Epithelial cell of esophagus (primary cell): ENCODE measurements at regions not wholly inside any gene's neighbourhood (a gene's known extent, or its start where the extent isn't known, plus 50 kb on each side); places are given as distances from the start of the nearest gene placed in this dataset.

ENCODE experiments used
- DNase-seq: peaks from one replicate; pipeline ENCODE4 v3.0.0; 2010; ENCODE audit warnings: low read depth
- H3K4me3 ChIP-seq: 2 replicates; pipeline ENCODE4 v1.5.1; 2011; ENCODE audit warnings: mild to moderate bottlenecking, low read length, control low read depth
- TF ChIP-seq, protein P1 (sequence below): IDR thresholded peaks from 2 replicates; pipeline ENCODE4 v1.5.1; 2011; ENCODE audit warnings: low read depth, mild to moderate bottlenecking, low read length, control low read depth, inconsistent platforms; ENCODE audit not compliant: insufficient read depth; ENCODE audit errors: missing control alignments

DNA sequence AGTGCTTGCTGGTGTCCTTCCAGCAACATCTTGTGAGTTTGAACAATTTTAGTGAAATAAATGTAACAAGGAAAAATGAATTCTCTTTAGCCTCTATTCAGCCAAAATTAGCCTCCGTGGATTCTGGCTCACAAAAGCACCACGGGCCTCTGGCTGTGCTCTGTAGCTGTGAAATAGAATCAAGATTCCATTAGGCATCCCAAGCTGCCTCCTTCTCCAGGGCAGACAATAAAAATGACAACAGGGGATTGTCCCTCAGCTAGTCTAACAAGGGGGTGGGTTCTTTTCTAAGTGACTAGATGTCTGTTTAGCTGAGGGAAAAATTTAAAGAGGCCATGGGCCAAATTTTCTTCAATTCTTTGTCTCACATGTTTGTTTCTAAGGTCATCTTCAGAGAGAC is 254.7 kb upstream of the FIGN start:
- H3K4me3 ChIP-seq: no peak overlapping the region
- no peak for DNase-seq
- TF ChIP-seq, protein P1, sequence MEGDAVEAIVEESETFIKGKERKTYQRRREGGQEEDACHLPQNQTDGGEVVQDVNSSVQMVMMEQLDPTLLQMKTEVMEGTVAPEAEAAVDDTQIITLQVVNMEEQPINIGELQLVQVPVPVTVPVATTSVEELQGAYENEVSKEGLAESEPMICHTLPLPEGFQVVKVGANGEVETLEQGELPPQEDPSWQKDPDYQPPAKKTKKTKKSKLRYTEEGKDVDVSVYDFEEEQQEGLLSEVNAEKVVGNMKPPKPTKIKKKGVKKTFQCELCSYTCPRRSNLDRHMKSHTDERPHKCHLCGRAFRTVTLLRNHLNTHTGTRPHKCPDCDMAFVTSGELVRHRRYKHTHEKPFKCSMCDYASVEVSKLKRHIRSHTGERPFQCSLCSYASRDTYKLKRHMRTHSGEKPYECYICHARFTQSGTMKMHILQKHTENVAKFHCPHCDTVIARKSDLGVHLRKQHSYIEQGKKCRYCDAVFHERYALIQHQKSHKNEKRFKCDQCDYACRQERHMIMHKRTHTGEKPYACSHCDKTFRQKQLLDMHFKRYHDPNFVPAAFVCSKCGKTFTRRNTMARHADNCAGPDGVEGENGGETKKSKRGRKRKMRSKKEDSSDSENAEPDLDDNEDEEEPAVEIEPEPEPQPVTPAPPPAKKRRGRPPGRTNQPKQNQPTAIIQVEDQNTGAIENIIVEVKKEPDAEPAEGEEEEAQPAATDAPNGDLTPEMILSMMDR: no peak

DNA sequence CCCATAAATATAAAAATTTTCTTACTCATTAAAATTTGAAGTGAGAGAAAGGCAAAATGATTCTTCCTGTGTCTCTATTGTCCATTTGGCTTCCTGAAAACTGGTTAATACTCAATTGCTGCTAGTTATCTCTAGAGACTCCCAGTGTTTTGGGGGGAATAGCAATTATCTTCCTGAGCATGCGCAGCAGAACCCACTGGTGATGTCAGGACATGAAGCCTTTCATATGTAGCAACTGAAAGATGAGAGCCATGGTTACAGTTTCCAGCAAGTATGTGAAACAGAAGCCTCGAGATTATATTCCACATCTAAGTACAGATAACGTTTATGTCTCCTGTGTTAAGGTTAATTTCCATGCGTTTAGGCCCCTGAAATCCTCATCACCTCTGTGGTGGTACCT is 254.3 kb upstream of the FIGN start:
- no peak overlapping the region for H3K4me3 ChIP-seq

DNA sequence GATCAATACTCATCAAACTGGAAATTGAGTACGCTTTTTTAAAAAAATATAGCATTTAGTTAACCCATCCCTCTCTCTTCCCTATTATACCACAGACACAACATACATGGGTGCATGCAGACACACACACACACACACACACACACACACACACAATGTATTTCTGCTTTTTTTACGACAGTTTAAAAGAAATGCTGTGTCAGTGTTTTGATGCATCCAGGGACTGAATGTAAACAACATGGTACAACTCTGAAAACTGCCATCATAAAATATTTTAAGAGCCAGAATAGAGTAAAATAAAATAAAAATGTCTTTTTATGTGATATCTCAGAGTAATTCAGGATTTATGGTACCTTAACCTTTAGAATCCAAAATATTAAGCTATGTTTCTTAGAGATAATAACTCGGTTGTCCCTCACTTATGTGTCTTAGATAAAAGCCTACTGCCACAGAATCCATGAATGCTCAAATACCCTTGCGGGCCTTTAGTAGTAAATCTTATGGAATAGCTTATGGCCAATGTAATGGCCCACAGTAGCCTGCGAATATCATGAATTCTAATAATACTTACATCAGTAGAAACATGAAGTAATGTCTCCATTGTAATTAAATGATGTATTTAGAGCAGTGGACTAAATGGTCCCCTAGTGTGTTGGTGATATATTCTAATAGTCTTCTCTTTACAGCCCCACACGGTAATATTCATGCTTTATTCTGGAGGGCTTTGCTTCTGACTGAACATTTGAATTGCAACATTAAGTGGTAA is 251.6 kb upstream of the FIGN start:
- H3K4me3 ChIP-seq: no peak overlapping the region
- TF ChIP-seq, protein P1: no peak
- DNase-seq: no peak

More for the DNA sequence above, 254.3 kb upstream of the FIGN start:
- TF ChIP-seq, protein P1: no peak
- DNase-seq: no peak

DNA sequence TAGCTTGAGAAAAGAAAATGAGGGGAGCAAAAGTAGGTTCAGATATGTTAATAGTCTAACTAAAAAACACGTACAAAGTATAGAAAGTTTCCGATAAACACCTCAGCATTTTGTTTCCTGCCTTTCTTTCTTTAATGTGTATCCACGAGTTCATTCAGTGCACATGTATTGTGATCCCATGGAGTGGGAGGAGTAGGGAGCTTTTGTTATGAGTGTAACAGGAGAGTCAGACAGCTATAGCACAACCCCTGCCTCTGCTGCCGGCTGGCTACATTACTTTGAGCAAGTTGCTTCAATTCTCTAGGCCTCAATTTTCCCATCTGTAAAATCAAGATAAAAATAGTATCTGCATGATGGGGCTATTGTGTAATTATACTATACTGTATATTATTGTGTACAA is 249.2 kb upstream of the FIGN start:
- no peak overlapping the region for H3K4me3 ChIP-seq
- TF ChIP-seq, protein P1: no peak
- no peak for DNase-seq

DNA sequence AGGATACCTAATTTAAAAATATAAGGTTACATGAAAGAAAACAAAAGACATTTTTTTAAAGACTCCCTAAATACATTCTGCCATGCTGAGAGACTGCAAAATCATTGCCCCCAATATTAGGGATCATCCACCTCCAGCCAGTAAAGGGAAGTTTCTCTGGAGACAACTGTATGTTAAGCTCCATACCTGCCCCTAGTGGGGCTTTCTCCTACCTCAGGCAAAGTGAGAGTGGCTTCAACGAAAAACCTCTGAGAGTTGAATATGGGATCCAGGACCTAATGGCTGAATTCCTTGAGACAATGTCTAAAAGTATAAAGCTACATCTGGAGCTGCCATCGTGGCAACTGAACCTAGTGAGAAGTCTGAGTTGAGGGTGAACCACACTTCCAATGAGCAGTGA is 248.1 kb upstream of the FIGN start:
- DNase-seq: no peak
- no peak overlapping the region for H3K4me3 ChIP-seq
- TF ChIP-seq, protein P1: no peak

DNA sequence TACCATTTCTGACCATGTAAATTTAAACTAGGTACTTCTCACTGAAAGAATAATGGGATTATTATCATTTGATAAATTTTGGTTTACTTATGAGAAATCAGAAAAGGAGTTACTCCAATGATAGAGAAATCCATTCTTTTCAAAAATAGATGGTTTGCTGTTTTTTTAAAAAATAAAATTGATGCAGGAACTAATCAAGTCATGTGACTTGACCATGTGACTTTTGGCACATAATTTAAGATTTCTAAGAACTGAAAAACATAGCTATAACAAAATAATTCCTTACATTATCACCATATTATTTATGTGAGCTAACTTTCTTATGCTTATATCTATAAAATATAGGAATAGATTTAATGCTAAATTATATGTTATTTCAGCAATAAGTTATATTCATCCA is 247.1 kb upstream of the FIGN start:
- no peak overlapping the region for H3K4me3 ChIP-seq
- no peak for DNase-seq
- TF ChIP-seq, protein P1: no peak

DNA sequence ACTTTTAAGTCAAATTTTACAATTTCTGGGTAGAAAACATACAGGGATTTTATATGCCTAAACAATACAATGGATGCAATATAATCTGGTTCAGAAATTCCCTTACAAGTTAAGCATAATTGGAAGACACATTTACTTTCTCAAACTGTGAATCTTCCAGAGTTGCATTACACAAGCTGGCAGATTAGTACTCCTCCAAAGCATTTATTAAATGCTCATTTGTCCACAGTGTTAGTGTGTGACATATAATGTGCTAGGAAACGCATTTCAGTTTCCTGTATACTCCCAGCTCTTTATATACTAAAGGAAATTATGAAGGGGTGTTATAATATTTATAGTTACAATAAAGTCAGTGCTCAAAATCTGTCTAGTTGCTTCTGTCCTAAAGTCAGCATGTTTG is 239.0 kb upstream of the FIGN start:
- TF ChIP-seq, protein P1: no peak
- DNase-seq: no peak
- H3K4me3 ChIP-seq: no peak overlapping the region
